SK-N-MC (cell line): ENCODE measurements at regions not wholly inside any gene's neighbourhood (a gene's known extent, or its start where the extent isn't known, plus 50 kb on each side); places are given as distances from the start of the nearest gene placed in this dataset.

Experiments used
- DNase-seq: peaks from one replicate; pipeline ENCODE4 v3.0.0-alpha.2; 2011; ENCODE audit warnings: low read depth, low spot score
- H3K27ac ChIP-seq: fragments of 200-600 bp; sonication (generic); 2 replicates; pipeline ENCODE4 v1.5.1; 2016; ENCODE audit warnings: mixed run types
- H3K36me3 ChIP-seq: fragments of 200-600 bp; sonication (generic); 2 replicates; pipeline ENCODE4 v1.6.1; 2017; ENCODE audit warnings: antibody characterized with exemption, low read length, mixed read lengths; ENCODE audit not compliant: insufficient read depth
- H3K4me3 ChIP-seq: fragments of 200-600 bp; sonication (generic); 2 replicates; pipeline ENCODE4 v1.5.1; 2016
- H3K9ac ChIP-seq: fragments of 200-600 bp; sonication (generic); 2 replicates; pipeline ENCODE4 v1.8.0; 2017; ENCODE audit warnings: mixed run types, mixed read lengths; ENCODE audit not compliant: insufficient read length
- H3K9me3 ChIP-seq: fragments of 200-600 bp; sonication (generic); 2 replicates; pipeline ENCODE4 v1.6.1; 2017; ENCODE audit warnings: low read depth, mild to moderate bottlenecking, antibody characterized with exemption, low read length, moderate library complexity, mixed read lengths
- EZH2 ChIP-seq: fragments of 200-600 bp; sonication (generic); IDR thresholded peaks from one replicate; pipeline ENCODE4 v1.6.1; 2017; ENCODE audit warnings: antibody characterized with exemption
- FOXP2 ChIP-seq: optimal IDR thresholded peaks from 2 replicates; pipeline ENCODE3; 2011; ENCODE audit warnings: mild to moderate bottlenecking, moderate library complexity; ENCODE audit not compliant: insufficient read depth; ENCODE audit errors: extremely low read length, control extremely low read depth
- POLR2AphosphoS5 ChIP-seq: IDR thresholded peaks from 2 replicates; pipeline ENCODE4 v1.6.1; 2012; ENCODE audit warnings: mild to moderate bottlenecking, low read depth, low read length, borderline replicate concordance

- Histone ChIP-seq H3K27ac (no peak overlapping the region), H3K9me3 (no peaks in the 10 kb centered on the region), H3K9ac (no peak overlapping the region), H3K36me3 (no peaks in the 10 kb centered on the region), H3K4me3 (no peak overlapping the region)
- TF ChIP-seq POLR2AphosphoS5 (no peak), FOXP2 (no peak), EZH2 (no peak)
- DNase-seq: no peak
Measured at GRCh38 chr14:29339494-29340172, 573.0 kb downstream of the FOXG1 start.

- no peak overlapping the region for H3K4me3 ChIP-seq
- no peak overlapping the region for H3K27ac ChIP-seq
- TF ChIP-seq FOXP2 (no peak), POLR2AphosphoS5 (no peak), EZH2 (no peak)
- H3K9me3 ChIP-seq: no peaks in the 10 kb centered on the region
- H3K36me3 ChIP-seq: no peaks in the 10 kb centered on the region
- no peak for DNase-seq
- H3K9ac ChIP-seq: no peak overlapping the region
Measured at GRCh38 chr14:29348504-29348903, 579.1 kb downstream of the PRKD1 start.

GRCh38 chr14:29350496-29350895 lies 577.2 kb downstream of the PRKD1 start:
- Histone ChIP-seq H3K4me3 (no peak overlapping the region), H3K9me3 (no peaks in the 10 kb centered on the region), H3K9ac (no peak overlapping the region), H3K36me3 (no peaks in the 10 kb centered on the region), H3K27ac (no peak overlapping the region)
- TF ChIP-seq POLR2AphosphoS5 (no peak), EZH2 (no peak), FOXP2 (no peak)
- DNase-seq: no peak

- H3K27ac ChIP-seq: no peak overlapping the region
- no peak for TF ChIP-seq FOXP2
- no peak for TF ChIP-seq EZH2
- TF ChIP-seq POLR2AphosphoS5: no peak
- no peak overlapping the region for H3K9ac ChIP-seq
- H3K4me3 ChIP-seq: no peak overlapping the region
- no peaks in the 10 kb centered on the region for H3K36me3 ChIP-seq
- no peaks in the 10 kb centered on the region for H3K9me3 ChIP-seq
- DNase-seq: no peak
Measured at GRCh38 chr14:29351996-29352705, 575.5 kb downstream of the PRKD1 start.

GRCh38 chr14:29352706-29353080 lies 575.0 kb downstream of the PRKD1 start:
- no peak for DNase-seq
- no peaks in the 10 kb centered on the region for H3K9me3 ChIP-seq
- no peak overlapping the region for H3K9ac ChIP-seq
- H3K36me3 ChIP-seq: no peaks in the 10 kb centered on the region
- H3K4me3 ChIP-seq: no peak overlapping the region
- no peak overlapping the region for H3K27ac ChIP-seq
- TF ChIP-seq EZH2 (no peak), FOXP2 (no peak), POLR2AphosphoS5 (no peak)

- Histone ChIP-seq H3K27ac (no peak overlapping the region), H3K36me3 (no peaks in the 10 kb centered on the region), H3K9me3 (no peaks in the 10 kb centered on the region), H3K9ac (no peak overlapping the region), H3K4me3 (no peak overlapping the region)
- no peak for DNase-seq
- TF ChIP-seq FOXP2 (no peak), POLR2AphosphoS5 (no peak), EZH2 (no peak)
Measured at GRCh38 chr14:29353513-29353912, 574.1 kb downstream of the PRKD1 start.

GRCh38 chr14:29354486-29354885 lies 573.2 kb downstream of the PRKD1 start:
- Histone ChIP-seq H3K9ac (no peak overlapping the region), H3K9me3 (no peaks in the 10 kb centered on the region), H3K4me3 (no peak overlapping the region), H3K36me3 (no peaks in the 10 kb centered on the region), H3K27ac (no peak overlapping the region)
- no peak for DNase-seq
- TF ChIP-seq POLR2AphosphoS5 (no peak), FOXP2 (no peak)

- Histone ChIP-seq H3K9ac (no peak overlapping the region), H3K4me3 (no peak overlapping the region), H3K9me3 (no peaks in the 10 kb centered on the region), H3K36me3 (no peaks in the 10 kb centered on the region), H3K27ac (no peak overlapping the region)
- TF ChIP-seq EZH2: no peak
- no peak for TF ChIP-seq POLR2AphosphoS5
- no peak for TF ChIP-seq FOXP2
- DNase-seq: no peak
Measured at GRCh38 chr14:29355331-29355730, 572.3 kb downstream of the PRKD1 start.

- no peak for DNase-seq
- no peaks in the 10 kb centered on the region for H3K36me3 ChIP-seq
- no peak overlapping the region for H3K9ac ChIP-seq
- no peaks in the 10 kb centered on the region for H3K9me3 ChIP-seq
- no peak for TF ChIP-seq POLR2AphosphoS5
- no peak overlapping the region for H3K27ac ChIP-seq
- H3K4me3 ChIP-seq: no peak overlapping the region
Measured at GRCh38 chr14:29355846-29356245, 571.8 kb downstream of the PRKD1 start.
